NT2/D1 (cell line): ENCODE measurements at regions not wholly inside any gene's neighbourhood (a gene's known extent, or its start where the extent isn't known, plus 50 kb on each side); places are given as distances from the start of the nearest gene placed in this dataset.

Experiments used
- SUZ12 ChIP-seq: IDR thresholded peaks from 2 replicates; pipeline ENCODE4 v1.6.1; 2011; ENCODE audit not compliant: insufficient read length, insufficient read depth; ENCODE audit errors: extremely low read depth
- YY1 ChIP-seq: IDR thresholded peaks from 2 replicates; pipeline ENCODE4 v1.6.1; 2011; ENCODE audit not compliant: insufficient read length, insufficient read depth
- ZNF274 ChIP-seq: IDR thresholded peaks from 2 replicates; pipeline ENCODE4 v1.6.1; 2011; ENCODE audit warnings: mild to moderate bottlenecking, low read depth, low read length

DNA sequence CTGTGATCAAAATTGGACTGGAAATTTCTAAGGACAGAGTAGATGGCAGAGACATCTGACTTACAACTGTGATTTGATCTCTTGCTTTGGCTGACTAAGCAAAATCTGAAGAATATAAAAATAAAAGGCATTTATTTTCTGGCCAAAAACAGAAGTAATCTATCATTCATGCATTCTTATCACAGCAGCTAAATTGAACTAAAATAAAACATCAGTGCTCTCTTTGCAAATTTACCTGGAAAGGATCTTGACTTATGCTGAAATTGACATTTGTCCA, 81.4 kb upstream of the ZNF678 start:
- TF ChIP-seq ZNF274: no peak
- TF ChIP-seq YY1: no peak
- no peak for TF ChIP-seq SUZ12
